GM19238 (cell line): ENCODE measurements at regions not wholly inside any gene's neighbourhood (a gene's known extent, or its start where the extent isn't known, plus 50 kb on each side); places are given as distances from the start of the nearest gene placed in this dataset.

Experiments
- DNase-seq: peaks from one replicate; pipeline ENCODE4 v3.0.0; 2011; ENCODE audit warnings: low spot score; ENCODE audit not compliant: insufficient read length

DNA sequence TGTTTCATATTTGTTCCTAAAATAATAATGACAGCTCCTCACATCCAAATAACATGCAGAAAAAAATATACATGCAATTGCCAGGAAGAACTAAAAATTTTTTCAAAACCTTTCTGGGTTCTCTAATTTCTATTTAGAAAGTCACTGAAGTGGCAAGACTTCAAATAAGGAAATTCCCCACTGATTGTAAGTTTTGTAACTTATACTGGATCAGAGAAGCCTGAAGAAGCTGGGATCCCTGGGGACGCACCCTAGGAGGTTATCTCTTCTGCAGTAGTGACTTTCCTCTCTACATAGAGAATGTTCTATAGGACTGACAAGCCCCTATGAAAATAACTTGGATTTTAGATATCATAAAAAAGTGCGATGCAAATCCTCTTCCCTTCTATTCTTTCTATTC, 182.6 kb downstream of the MRPL39 start:
- no peak for DNase-seq

- no peak for DNase-seq
These were observed 183.2 kb downstream of the MRPL39 start for GRCh38 chr21:25424048-25424447.

- no peak for DNase-seq
These were observed 184.4 kb downstream of the MRPL39 start for GRCh38 chr21:25422610-25423608.

- peak; percentile 16 for DNase-seq
These were observed 185.8 kb downstream of the MRPL39 start for GRCh38 chr21:25421321-25422028.

GRCh38 chr21:25420831-25421230, 186.4 kb downstream of the MRPL39 start:
- no peak for DNase-seq

DNA sequence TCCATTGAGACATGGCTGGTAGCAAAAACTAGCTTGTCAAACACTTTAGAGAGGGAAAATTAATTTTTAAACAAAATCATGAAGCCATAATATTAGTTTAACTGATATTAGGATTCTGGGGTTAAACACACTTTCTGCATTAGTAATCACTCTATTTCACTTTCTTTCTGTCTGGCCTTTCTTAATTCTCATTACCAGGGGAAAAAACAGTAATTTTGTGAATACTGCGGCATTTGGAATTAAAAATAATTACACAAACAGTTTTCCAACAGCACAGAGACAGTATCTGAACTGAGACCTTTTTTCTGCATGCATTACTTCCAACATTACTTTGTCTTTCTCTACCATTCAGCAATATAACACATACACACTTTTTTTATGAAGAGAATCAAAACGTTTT, 190.6 kb downstream of the MRPL39 start:
- DNase-seq, result no peak

GRCh38 chr21:25412100-25412499, 195.2 kb downstream of the MRPL39 start:
- DNase-seq, result no peak

DNA sequence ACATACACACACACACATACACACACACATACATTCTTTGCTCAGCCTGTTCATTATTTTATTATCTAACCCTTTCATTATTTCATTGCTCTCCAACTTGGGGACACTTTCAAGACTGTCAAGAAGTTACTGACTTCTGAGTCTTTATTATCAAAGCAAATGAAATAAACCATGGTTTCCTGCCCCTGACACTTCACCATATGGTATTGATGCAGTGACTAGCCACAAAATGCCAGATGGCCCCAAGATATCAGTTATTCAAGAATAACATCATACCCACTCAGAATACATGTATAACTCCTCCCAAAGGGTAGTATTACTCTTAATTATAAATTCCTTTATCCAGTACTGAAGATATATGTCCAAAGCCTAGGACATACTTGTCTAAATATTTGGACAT, 197.3 kb downstream of the MRPL39 start:
- DNase-seq, result no peak

GRCh38 chr21:25408666-25409065, 198.6 kb downstream of the MRPL39 start:
- DNase-seq, result no peak

DNA sequence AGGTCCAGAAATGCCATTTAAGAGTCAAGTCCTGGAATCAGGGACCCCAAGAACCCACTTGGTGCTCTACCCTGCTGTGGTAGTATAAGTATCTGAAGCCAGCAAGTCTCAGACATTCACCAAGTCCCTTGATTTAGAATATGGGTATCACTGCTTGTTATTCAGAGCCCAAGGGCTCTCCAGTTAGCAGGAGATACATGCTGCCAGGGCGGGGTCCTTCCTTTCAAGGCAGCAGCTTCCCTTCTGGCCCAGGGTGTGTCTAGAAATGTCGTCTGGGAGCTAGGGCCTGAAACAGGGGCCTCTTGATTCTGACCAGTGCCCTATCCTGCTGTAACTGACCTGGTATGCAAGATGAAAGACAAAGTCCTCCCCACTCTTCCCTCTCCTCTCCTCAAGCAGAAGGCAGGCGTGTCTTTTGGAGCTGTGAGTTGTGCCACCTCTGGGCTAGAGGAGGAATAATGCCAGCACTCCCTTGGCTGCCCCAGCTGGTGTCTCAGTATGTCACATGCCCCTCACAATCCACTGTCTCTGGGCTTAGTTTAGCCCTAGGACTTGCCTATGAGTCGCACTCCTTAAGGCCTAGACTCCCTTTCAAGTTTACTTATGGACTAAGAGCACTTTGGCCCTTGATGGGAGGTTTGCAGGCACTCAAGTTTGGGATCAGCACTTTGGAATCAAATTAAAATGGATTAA, 200.2 kb downstream of the MRPL39 start:
- no peak for DNase-seq

- no peak for DNase-seq
These were observed 201.3 kb downstream of the MRPL39 start for GRCh38 chr21:25405984-25406383.

GRCh38 chr21:25402134-25402961, 204.9 kb downstream of the MRPL39 start:
- DNase-seq, result no peak

- no peak for DNase-seq
These were observed 206.9 kb downstream of the MRPL39 start for GRCh38 chr21:25400427-25400826.

GRCh38 chr21:25398630-25399029, 208.7 kb downstream of the MRPL39 start:
- DNase-seq, result no peak

DNA sequence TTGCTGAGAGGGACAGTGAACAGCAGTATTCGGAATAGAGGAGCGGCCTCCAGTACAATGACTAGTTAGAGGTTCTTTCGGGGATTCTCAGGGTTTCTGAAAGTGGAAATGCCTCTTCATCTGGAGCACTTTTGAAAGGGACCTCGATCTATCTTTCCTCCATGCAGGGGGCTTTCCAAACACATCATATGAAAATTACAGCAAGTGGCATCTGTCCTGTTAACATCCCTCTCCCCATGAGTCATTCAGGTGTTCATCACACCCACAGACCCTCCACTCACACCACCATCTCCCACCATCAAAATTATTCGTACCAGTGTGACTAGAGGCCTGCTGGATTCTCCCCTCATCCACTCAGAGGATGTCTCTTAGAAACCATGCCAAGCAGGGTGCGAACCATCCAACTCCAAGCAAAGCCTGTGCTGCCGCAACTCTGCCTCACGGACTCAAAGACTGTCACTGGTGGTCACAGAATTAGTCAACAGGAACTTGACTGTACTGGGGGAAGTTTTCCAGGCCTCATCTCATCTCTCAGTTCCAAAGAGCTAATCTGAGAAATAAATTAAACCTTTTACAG, 211.1 kb downstream of the MRPL39 start:
- DNase-seq, result peak; percentile 41

- DNase-seq, result no peak
These were observed 215.5 kb downstream of the MRPL39 start for GRCh38 chr21:25391777-25392176.

DNA sequence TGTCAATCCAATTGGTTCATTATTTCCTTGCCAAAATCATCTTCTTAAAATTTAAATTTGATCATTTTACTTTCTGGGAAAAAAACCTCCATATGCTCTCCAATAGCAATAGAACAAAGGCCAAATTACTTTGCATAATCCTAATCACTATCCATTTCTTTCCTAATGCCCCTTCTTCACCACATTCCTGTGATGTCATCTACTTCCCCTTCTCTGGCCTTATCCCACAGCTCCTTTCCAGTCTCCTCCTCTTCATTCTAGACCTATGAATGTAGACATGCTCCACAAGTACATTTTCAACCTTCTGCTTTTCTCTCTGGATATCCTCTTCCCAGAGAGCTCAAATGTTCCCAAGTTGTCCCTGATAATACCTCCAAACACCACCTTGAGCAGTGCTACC, 216.6 kb downstream of the MRPL39 start:
- no peak for DNase-seq

DNA sequence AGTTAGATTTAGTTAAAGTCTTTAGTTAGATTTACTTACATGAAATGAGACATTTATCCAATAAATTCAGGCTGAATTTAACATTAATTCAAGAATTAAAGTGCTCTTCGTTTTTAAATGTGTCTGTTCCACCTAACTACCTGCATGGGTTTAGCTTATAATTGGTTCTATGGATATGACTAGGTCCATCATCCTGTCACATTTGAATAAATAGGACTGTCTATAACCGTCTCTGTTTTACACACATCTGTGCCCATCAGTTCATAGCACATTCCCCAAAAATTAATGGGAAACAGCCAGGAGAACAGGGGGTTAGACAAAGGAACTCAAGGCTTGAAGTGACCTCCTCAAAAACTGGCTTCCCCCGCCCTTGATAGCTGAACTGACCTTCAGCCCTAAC, 219.6 kb downstream of the MRPL39 start:
- DNase-seq, result no peak

GRCh38 chr21:25385911-25386474, 221.3 kb downstream of the MRPL39 start:
- DNase-seq, result no peak

- DNase-seq, result no peak
These were observed 221.9 kb downstream of the MRPL39 start for GRCh38 chr21:25385341-25385740.
